ENCODE measurements at regions not wholly inside any gene's neighbourhood (a gene's known extent, or its start where the extent isn't known, plus 50 kb on each side); places are given as distances from the start of the nearest gene placed in this dataset.

DNA sequence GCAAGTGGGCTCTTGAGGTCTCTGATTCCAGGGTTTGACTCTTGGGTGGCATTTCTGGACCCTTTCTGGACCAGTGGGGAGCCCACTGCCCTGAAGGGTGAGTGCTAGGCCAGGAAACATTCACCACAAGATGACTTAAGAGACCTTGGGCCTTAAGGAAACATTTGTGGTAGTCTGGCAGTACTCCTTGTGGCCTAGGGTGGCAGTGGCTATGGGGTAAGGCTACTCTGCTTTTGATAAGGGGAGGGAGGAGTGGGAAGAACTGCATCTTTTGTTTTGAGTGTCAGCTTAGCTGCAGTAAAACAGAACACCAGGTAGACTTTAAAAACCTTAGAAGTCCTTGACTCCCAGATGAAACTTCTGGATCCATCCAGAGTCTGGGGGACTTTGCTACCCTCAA is 529.3 kb upstream of the LRRC7 start:
- Histone ChIP-seq H3K27ac (ENCODE audit: low read depth, low read length, poor library complexity, severe bottlenecking) (no peak overlapping the region), H3K9me2 (ENCODE audit: low read depth, low read length) (no peaks in the 10 kb centered on the region), H3K27me3 (ENCODE audit: insufficient read depth, low read length) (no peaks in the 10 kb centered on the region), H2AFZ (ENCODE audit: low read length) (no peak overlapping the region), H3K4me3 (ENCODE audit: low read depth, low read length, poor library complexity, severe bottlenecking) (no peak overlapping the region), H3K36me3 (ENCODE audit: insufficient read depth, low read length) (no peaks in the 10 kb centered on the region), H3K9me3 (ENCODE audit: low read length) (no peaks in the 10 kb centered on the region), H3F3A (ENCODE audit: insufficient read depth, low read length) (no peaks in the 10 kb centered on the region), H3K9ac (ENCODE audit: low read length) (no peak overlapping the region), H4K20me1 (ENCODE audit: insufficient read depth, low read length) (no peaks in the 10 kb centered on the region), H3K4me1 (ENCODE audit: insufficient read depth, low read length, severe bottlenecking) (no peaks in the 10 kb centered on the region), H3K4me2 (ENCODE audit: low read length) (no peak overlapping the region), H3K79me2 (ENCODE audit: insufficient read depth, low read length) (no peaks in the 10 kb centered on the region)
- TF ChIP-seq EZH2 (IDR thresholded peaks at IDR 0.05; ENCODE audit: borderline replicate concordance, low read length): no peak
- TF ChIP-seq, protein P1, sequence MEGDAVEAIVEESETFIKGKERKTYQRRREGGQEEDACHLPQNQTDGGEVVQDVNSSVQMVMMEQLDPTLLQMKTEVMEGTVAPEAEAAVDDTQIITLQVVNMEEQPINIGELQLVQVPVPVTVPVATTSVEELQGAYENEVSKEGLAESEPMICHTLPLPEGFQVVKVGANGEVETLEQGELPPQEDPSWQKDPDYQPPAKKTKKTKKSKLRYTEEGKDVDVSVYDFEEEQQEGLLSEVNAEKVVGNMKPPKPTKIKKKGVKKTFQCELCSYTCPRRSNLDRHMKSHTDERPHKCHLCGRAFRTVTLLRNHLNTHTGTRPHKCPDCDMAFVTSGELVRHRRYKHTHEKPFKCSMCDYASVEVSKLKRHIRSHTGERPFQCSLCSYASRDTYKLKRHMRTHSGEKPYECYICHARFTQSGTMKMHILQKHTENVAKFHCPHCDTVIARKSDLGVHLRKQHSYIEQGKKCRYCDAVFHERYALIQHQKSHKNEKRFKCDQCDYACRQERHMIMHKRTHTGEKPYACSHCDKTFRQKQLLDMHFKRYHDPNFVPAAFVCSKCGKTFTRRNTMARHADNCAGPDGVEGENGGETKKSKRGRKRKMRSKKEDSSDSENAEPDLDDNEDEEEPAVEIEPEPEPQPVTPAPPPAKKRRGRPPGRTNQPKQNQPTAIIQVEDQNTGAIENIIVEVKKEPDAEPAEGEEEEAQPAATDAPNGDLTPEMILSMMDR (IDR thresholded peaks at IDR 0.05; ENCODE audit: low read length): no peak

DNA sequence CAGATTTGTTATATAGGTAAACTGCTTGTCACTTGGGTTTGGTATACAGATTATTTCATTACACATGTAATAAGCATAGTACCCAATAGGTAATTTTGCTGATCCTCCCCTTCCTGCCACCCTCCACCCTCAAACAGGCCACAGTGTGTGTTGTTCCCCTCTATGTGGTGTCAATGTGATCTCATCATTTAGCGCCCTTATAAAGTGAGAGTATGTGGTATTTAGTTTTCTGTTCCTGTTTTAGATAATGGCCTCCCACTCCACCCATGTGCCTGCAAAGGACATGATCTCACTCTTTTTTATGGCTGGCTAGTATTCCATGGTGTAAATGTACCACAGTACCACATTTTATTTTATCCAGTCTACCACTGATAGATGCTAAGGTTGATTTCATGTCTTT is 522.1 kb upstream of the LRRC7 start:
- no peak for TF ChIP-seq EZH2 (IDR thresholded peaks at IDR 0.05; ENCODE audit: borderline replicate concordance, low read length)
- TF ChIP-seq, protein P1 (IDR thresholded peaks at IDR 0.05; ENCODE audit: low read length): no peak
- H4K20me1 ChIP-seq (ENCODE audit: insufficient read depth, low read length): no peaks in the 10 kb centered on the region
- no peak overlapping the region for H3K4me2 ChIP-seq (ENCODE audit: low read length)
- H3K4me3 ChIP-seq (ENCODE audit: low read depth, low read length, poor library complexity, severe bottlenecking): no peak overlapping the region
- no peak overlapping the region for H3K27ac ChIP-seq (ENCODE audit: low read depth, low read length, poor library complexity, severe bottlenecking)
- H3K4me1 ChIP-seq (ENCODE audit: insufficient read depth, low read length, severe bottlenecking): no peaks in the 10 kb centered on the region
- H3K9me2 ChIP-seq (ENCODE audit: low read depth, low read length): no peaks in the 10 kb centered on the region
- H3F3A ChIP-seq (ENCODE audit: insufficient read depth, low read length): no peaks in the 10 kb centered on the region
- no peak overlapping the region for H3K9ac ChIP-seq (ENCODE audit: low read length)
- no peak overlapping the region for H2AFZ ChIP-seq (ENCODE audit: low read length)
- no peaks in the 10 kb centered on the region for H3K36me3 ChIP-seq (ENCODE audit: insufficient read depth, low read length)
- H3K27me3 ChIP-seq (ENCODE audit: insufficient read depth, low read length): no peaks in the 10 kb centered on the region
- H3K9me3 ChIP-seq (ENCODE audit: low read length): no peaks in the 10 kb centered on the region
- no peaks in the 10 kb centered on the region for H3K79me2 ChIP-seq (ENCODE audit: insufficient read depth, low read length)

DNA sequence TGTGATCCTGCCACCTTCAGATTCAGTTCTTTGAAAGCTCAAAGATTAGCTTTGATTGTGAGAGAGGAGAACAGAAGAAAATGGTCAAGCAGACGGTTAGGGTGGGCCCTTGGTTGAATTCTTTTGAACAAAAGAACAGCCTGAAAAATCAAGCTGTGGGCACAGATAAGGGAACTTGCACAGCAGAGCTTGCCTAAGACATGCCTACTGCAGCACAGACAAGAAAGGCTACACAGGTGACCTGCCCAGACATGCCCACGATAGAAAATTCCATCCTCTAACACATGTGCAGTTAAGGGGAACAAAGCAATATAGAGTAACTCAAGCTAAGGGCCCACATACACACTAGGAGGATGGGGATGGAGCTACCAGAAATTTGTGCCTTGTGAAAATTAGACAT is 512.5 kb upstream of the LRRC7 start:
- Histone ChIP-seq H3K9me2 (ENCODE audit: low read depth, low read length) (no peaks in the 10 kb centered on the region), H3K79me2 (ENCODE audit: insufficient read depth, low read length) (no peaks in the 10 kb centered on the region), H3K36me3 (ENCODE audit: insufficient read depth, low read length) (no peaks in the 10 kb centered on the region), H3K4me3 (ENCODE audit: low read depth, low read length, poor library complexity, severe bottlenecking) (no peak overlapping the region), H3K4me1 (ENCODE audit: insufficient read depth, low read length, severe bottlenecking) (no peaks in the 10 kb centered on the region), H3K4me2 (ENCODE audit: low read length) (no peak overlapping the region), H3K27me3 (ENCODE audit: insufficient read depth, low read length) (no peaks in the 10 kb centered on the region), H3F3A (ENCODE audit: insufficient read depth, low read length) (no peaks in the 10 kb centered on the region), H3K27ac (ENCODE audit: low read depth, low read length, poor library complexity, severe bottlenecking) (no peak overlapping the region), H4K20me1 (ENCODE audit: insufficient read depth, low read length) (no peaks in the 10 kb centered on the region), H2AFZ (ENCODE audit: low read length) (no peak overlapping the region), H3K9me3 (ENCODE audit: low read length) (no peaks in the 10 kb centered on the region), H3K9ac (ENCODE audit: low read length) (no peak overlapping the region)
- TF ChIP-seq EZH2 (IDR thresholded peaks at IDR 0.05; ENCODE audit: borderline replicate concordance, low read length): no peak
- TF ChIP-seq, protein P1 (IDR thresholded peaks at IDR 0.05; ENCODE audit: low read length): no peak
